Occipital lobe (tissue), 1 donor: ENCODE measurements at regions not wholly inside any gene's neighbourhood (a gene's known extent, or its start where the extent isn't known, plus 50 kb on each side); places are given as distances from the start of the nearest gene placed in this dataset.
"Not testable (repeated sequence)": the region's sequence is repeated elsewhere in the genome, so short reads cannot be mapped to it uniquely, and the experiment has no call there.

Experiments used
- DNase-seq: peaks from one replicate; lab custom pipeline; 2025; lab: John Stamatoyannopoulos, UW

DNA sequence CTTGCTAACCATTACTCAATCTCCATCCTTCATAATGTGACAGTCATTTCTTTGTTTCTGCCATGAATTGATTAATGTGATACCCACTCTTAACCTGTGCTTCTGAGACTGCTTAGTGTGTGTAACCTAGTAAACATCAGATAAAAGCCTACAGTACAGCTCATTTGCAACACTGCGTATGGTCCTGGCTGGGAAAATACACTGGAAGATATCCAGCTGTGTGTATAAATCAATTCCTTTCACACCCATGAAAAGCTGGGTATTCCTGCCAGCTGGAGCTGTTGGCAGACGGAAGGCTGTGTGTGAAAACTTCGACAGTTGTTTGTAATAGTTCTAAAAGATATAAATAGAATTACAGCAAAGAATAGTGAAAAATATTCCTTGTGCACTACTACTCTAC, 509.2 kb downstream of the FRK start:
- DNase-seq = peak; percentile 7

- no peak for DNase-seq
These were observed 515.1 kb downstream of the FRK start for GRCh38 chr6:115545672-115545986.

- DNase-seq = no peak
These were observed 515.7 kb downstream of the FRK start for GRCh38 chr6:115544765-115545671.

DNA sequence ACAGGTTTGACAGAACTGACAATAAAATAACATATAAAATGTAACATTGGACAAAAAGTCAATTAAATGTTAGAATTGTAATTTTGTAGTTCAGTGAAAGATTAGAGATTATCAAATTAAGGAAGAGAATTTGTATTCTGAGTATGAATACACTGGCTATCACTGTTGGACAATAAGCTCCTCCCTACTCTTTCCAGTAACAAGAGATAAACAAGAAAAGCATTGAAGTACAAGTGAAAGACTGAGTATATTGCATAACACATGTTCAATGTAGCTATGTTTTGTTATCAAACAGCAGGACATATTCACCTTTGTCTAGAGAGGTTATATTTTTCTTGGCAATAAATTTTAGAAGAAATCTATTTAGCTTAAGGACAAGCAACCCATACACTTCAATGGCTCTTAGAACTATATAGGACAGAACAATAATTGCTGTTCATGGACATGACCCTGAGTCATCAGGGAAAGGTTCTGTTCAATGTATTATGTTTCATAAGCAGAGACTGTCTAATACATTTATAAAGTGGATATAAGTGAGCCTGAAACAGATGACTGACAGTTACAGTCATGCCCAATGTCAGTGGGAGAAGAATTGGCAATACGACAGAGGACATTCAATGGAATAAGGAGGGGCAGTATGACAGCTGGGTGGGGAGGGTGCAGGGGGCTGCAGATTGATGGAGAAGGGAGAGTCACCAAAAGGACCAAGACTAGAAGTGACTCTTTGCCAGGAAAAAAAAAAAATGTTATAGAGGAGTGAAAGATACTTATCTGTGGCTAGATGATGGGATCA, 520.4 kb downstream of the FRK start:
- DNase-seq = no peak

GRCh38 chr6:115539531-115539930, 521.2 kb downstream of the FRK start:
- DNase-seq = no peak

DNA sequence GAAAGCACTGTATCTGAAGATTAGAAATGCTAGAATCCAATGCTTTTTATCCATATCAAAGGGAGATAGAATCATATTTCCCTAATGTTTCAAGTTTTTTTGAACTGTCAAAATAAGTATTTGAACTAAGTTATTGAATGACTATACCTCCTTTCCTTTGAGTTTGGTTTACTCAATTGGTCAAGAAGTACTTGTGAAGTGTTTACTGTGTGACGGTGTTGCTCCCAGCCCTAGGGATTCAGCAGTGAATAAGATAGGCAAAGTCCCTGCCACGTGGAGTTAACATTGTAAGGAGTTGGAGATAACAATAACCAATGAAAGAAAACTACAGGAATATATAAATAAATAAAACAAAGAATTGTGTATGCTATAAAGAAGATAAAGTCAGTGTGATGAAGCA, 535.9 kb downstream of the FRK start:
- no peak for DNase-seq

GRCh38 chr6:115521747-115522146, 538.9 kb downstream of the FRK start:
- DNase-seq = not testable (repeated sequence)

DNA sequence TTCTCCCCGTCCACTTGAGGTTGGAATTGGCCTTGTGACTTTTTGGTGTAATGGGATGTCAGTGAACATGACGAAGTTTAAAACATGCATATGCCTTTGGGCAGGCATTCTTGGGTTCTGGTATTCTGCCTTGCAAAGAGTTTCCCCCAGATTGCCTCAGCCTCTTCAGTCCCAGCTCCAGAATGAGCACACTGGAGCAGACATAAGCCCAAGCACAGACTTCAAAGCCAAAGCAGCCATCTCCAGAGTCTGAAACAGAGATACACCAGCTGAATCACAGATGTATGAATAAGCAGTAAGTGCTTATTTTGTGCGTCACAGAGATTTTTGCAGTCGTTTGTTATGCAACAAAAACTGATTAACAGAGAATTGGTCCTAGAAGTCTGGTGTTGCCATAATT, 546.0 kb downstream of the FRK start:
- no peak for DNase-seq

DNA sequence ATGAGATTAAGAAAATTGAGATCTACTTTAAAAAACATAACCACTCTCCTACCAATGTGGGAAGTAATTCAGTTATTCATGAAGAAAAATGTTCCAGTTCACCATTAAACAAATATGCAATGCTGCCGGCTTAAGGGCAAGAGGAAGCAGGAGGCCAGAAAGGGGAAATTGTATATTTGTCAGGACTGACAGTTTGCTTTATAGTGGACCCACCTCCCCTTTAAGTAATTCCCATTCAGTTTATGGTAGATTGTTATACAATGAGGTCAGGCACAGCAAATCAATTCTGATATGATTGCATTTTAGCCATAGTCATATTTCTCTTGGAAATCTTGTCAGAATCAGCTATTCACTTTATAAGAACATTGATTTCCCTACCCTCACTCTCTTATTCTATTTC, 547.8 kb downstream of the FRK start:
- DNase-seq = no peak

- no peak for DNase-seq
These were observed 548.9 kb downstream of the FRK start for GRCh38 chr6:115511771-115512170.

DNA sequence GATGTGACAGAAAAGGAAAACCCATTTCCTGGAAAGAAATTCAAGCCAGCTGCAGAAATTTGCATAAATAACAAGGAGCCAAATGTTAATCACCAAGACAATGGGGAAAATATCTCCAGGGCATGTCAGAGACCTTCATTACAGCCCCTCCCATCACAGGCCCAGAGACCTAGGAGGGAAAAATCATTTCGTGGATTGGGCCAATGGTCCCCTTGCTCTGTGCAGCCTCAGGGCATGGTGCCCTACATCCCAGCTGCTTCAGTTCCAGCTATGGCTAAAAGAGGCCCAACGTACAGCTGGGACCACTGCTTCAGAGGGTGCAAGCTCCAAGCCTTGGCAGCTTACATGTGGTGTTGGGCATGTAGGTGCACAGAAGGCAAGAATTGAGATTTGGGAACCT, 558.3 kb downstream of the FRK start:
- DNase-seq = not testable (repeated sequence)

DNA sequence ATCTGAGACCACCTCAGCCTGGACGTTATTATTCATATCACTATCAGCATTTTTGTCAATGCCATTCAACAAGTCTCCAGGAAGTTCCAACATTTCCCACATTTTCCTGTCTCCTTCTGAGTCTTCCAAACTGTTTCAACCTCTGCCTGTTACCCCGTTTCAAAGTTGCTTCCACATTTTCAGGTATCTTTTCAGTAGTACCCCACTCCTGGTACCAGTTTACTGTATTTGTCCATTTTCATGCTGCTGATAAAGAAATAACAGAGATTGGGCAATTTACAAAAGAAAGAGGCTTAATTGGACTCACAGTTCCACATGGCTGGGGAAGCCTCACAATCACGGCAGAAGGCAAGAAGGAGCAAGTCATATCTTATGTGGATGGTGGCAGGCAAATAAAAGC, 565.5 kb downstream of the FRK start:
- no peak for DNase-seq

DNA sequence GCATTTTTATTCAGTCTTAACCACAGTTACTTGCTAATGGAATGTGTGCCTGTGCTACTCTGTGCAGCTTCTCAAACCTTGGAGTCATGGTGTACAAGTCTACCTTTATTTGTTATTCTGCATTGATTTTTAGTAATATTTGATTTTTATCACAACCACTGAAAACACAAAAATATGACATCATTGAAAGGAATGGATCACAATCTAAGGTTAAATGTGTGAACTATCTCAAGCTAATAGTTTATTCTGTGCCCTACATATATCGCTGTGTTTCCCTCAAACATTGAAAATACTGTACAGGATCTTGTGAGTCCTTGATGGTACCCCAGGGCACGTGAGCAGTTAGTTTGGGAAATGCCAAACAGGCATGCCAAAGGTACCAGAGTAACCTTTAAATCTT, 573.4 kb downstream of the FRK start:
- DNase-seq = no peak

DNA sequence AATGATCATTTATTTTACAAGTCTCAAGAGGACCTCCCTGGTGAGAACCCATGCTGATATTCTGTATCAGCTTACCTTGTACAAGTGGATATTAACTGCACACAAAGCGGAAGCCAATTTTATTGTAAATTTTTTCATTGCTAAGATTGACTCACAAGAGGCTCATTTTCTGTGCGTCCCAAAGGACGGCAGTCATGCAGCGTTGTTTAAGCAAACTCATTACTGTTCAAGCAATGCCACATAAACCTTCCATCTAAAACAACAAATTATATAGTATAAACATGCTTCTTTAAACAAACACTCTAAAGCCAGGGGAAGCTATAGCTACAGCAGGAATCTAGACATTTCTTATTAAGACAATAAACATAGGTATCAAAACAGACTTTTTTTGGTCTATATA, 575.3 kb downstream of the FRK start:
- DNase-seq = no peak

DNA sequence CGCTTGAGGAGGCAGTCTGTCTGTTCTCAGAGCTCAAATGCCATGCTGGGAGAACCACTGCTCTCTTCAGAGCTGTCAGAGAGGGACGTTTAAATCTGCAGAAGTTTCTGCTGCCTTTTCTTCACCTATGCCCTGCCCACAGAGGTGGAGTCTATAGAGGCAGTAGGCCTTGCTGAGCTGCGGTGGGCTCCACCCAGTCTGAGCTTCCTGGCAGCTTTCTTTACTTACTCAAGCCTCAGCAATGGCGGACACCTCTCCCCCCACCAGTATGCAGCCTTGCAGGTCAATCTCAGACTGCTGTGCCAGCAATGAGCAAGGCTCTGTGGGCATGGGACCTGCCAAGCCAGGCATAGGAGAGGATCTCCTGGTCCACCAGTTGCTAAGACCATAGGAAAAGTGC, 580.1 kb downstream of the FRK start:
- not testable (repeated sequence) for DNase-seq

GRCh38 chr6:115474443-115475041, 586.1 kb downstream of the FRK start:
- DNase-seq = no peak

DNA sequence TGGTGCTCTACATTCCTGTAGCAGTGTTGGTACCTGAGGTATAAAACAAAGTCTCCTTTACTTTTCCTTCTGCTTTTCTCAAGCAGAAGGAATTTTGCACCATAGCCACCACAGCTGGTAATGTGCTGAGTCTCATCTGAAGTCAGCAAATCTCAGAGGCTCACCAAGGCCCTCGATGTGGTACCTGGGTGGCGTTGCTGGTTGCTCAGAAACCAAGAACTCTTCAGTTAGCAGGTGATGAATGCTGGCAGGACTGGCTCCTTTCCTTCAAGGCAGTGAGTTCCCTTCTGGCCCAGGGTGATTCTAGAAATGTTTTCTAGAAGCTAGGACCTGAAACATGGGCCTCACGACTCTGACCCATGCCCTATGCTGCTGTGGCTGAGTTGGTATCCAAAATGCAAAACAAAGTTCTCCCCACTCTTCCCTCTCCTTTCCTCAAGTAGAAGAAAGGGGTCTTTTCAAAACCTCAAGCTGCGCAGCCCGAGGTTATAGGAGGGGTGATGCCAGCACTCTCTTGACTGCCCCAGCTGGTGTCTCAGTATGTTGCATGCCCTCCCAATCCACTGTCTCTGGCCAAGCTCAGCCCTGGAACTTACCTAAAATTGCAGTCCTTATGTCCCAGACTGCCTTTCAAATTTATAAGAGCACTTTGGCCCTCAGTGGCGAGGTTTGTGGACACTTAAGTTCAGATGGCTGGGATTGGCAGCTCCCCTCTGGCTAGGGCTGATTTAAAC, 592.3 kb downstream of the FRK start:
- no peak for DNase-seq

DNA sequence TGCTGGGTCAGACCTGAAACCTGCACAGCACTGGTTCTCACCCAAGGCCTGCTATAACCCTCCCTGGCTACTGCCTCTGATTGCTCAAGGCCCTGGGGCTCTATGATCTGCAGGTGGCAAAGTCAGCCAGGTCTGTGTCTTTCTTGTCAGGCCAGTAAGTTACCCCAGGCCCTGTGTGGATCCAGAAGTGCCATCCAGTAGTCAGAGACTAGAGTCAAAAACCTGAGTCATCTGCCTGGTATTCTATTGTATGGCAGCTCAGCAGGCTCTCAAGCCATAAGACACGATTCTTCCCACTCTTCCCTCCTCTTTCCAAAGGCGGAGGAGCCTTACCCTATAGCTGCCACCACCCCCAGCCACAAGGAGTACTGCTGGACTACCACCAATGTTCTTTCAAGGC, 593.0 kb downstream of the FRK start:
- DNase-seq = no peak

DNA sequence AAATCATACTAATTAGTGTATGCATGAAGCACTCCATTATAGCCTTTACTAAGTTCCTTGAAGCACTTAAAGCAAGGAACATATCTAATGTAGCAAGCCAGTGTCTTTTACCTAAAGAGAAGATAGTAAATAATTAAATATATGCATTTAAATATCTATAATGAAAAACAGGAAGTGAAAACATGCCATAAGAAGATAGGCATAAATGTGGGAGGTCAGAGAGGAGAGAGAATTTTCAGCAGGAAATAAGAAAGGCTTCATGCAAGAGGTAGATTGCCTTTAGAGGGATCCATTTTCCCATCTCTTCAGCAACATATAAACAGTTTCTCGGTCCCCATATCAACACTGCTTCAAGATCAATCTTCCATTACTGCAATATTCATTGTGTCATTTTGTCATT, 599.8 kb downstream of the FRK start:
- no peak for DNase-seq

- DNase-seq = no peak
These were observed 603.8 kb downstream of the FRK start for GRCh38 chr6:115456848-115457247.

DNA sequence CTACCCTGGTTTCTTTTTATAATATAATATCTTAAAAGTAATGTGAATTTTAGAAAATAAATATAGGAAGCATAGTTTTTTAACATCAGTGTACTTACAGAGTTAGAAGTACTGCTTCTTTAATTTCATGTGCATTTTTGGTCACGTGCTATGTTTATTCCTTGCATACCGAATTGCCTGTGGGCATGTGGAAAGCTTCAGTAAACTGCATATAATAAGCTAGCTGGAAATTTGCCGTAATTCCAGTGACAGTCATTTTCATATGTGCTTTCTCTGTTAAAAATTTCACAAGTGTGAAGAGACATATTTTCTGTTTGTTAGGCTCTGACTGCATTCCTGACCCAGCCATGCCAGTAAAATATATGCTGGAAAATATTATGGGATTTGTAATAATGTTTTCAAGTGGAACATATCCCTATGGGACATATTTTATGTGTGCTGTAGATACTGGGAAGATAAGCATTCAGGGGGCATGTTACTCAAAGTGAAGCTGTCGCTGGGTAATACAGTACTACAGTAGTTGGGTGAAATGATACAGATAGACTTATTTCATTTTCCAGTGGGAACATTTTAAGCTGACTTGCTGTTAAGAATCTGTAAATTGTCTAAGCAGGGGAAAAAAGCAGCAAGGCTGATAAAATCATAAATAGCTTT, 616.7 kb downstream of the FRK start:
- no peak for DNase-seq
